ENCODE measurements at regions not wholly inside any gene's neighbourhood (a gene's known extent, or its start where the extent isn't known, plus 50 kb on each side); places are given as distances from the start of the nearest gene placed in this dataset.

- no peak overlapping the region for H3K4me3 Mint-ChIP-seq (ENCODE audit: unreplicated experiment)
- H3K36me3 Mint-ChIP-seq (ENCODE audit: low read depth, unreplicated experiment), result no peaks in the 10 kb centered on the region
- no peak for FAIRE-seq
Measured at GRCh38 chr11:45754741-45755140, 50.2 kb upstream of the SLC35C1 start.

DNA sequence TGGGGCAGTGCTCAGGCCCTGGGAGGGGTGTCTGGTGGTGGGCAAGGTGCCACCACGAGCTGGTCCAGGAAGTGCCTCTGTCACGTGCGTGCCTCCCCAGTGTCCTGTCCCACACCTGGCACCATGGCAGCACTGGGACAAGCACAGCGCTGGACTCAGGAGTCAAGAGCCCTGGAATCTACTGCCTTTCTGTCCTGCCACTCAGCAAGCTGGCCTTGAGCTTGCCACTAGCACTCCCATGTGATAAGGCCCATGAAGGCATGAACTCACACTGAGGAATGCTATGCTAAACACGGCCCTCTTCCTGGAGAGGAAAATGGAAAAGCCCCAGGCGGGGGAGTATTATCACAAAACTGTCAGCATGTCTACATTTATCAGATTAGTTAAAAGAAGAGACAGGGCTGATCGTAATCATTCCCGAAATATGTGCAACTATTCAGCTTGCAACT is 50.7 kb upstream of the SLC35C1 start:
- Histone ChIP-seq H3K36me3 (ENCODE audit: insufficient read depth, low read length) (no peaks in the 10 kb centered on the region), H2AFZ (ENCODE audit: low read depth, low read length) (no peak overlapping the region), H4K20me1 (ENCODE audit: insufficient read depth, low read length) (no peaks in the 10 kb centered on the region), H3K4me1 (ENCODE audit: insufficient read depth, low read length) (no peaks in the 10 kb centered on the region), H3K4me2 (ENCODE audit: low read length) (no peak overlapping the region), H3K4me3 (ENCODE audit: insufficient read depth, low read depth, low read length) (no peak overlapping the region), H3K9me3 (ENCODE audit: insufficient read depth, low read depth, low read length) (no peaks in the 10 kb centered on the region), H3K79me2 (ENCODE audit: insufficient read depth, low read length) (no peaks in the 10 kb centered on the region), H3K27me3 (ENCODE audit: insufficient read depth, low read length) (peaks cover 10% of the 10 kb centered on the region), H3K9ac (ENCODE audit: low read length) (no peak overlapping the region), H3K27ac (ENCODE audit: low read depth, low read length) (no peak overlapping the region)
- no peaks in the 10 kb centered on the region for H3K9me3 Mint-ChIP-seq (ENCODE audit: unreplicated experiment)
- H3K4me1 Mint-ChIP-seq (ENCODE audit: low read depth, unreplicated experiment), result peaks cover 4% of the 10 kb centered on the region
- H3K27ac Mint-ChIP-seq (ENCODE audit: unreplicated experiment), result peak overlapping the region; percentile 53
- no peak for TF ChIP-seq EZH2 (IDR thresholded peaks at IDR 0.05; ENCODE audit: insufficient read depth, low read length)
- TF ChIP-seq, protein P1, sequence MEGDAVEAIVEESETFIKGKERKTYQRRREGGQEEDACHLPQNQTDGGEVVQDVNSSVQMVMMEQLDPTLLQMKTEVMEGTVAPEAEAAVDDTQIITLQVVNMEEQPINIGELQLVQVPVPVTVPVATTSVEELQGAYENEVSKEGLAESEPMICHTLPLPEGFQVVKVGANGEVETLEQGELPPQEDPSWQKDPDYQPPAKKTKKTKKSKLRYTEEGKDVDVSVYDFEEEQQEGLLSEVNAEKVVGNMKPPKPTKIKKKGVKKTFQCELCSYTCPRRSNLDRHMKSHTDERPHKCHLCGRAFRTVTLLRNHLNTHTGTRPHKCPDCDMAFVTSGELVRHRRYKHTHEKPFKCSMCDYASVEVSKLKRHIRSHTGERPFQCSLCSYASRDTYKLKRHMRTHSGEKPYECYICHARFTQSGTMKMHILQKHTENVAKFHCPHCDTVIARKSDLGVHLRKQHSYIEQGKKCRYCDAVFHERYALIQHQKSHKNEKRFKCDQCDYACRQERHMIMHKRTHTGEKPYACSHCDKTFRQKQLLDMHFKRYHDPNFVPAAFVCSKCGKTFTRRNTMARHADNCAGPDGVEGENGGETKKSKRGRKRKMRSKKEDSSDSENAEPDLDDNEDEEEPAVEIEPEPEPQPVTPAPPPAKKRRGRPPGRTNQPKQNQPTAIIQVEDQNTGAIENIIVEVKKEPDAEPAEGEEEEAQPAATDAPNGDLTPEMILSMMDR (IDR thresholded peaks at IDR 0.05; ENCODE audit: insufficient read depth, low read depth, low read length), result no peak
- H3K4me3 Mint-ChIP-seq (ENCODE audit: unreplicated experiment), result no peak overlapping the region
- H3K36me3 Mint-ChIP-seq (ENCODE audit: low read depth, unreplicated experiment), result no peaks in the 10 kb centered on the region
- DNase-seq (ENCODE audit: low read depth), result peak; percentile 36
- peaks cover 58% of the 10 kb centered on the region for H3K27me3 Mint-ChIP-seq (ENCODE audit: low read depth, unreplicated experiment)
- FAIRE-seq, result no peak

More at GRCh38 chr11:45754741-45755140, 50.2 kb upstream of the SLC35C1 start:
- H3K9me3 Mint-ChIP-seq (ENCODE audit: unreplicated experiment), result no peaks in the 10 kb centered on the region
- H3K27me3 Mint-ChIP-seq (ENCODE audit: low read depth, unreplicated experiment), result peaks cover 54% of the 10 kb centered on the region
- H3K4me3 ChIP-seq (ENCODE audit: insufficient read depth, low read depth, low read length), result no peak overlapping the region
- no peak overlapping the region for H3K4me2 ChIP-seq (ENCODE audit: low read length)
- no peaks in the 10 kb centered on the region for H3K9me3 ChIP-seq (ENCODE audit: insufficient read depth, low read depth, low read length)
- no peaks in the 10 kb centered on the region for H3K36me3 ChIP-seq (ENCODE audit: insufficient read depth, low read length)
- H3K9ac ChIP-seq (ENCODE audit: low read length), result no peak overlapping the region
- no peaks in the 10 kb centered on the region for H3K4me1 ChIP-seq (ENCODE audit: insufficient read depth, low read length)
- peak overlapping the region; percentile 53 for H3K27ac Mint-ChIP-seq (ENCODE audit: unreplicated experiment)
- peaks cover 10% of the 10 kb centered on the region for H3K27me3 ChIP-seq (ENCODE audit: insufficient read depth, low read length)
- DNase-seq (ENCODE audit: low read depth), result peak; percentile 5
- TF ChIP-seq EZH2 (IDR thresholded peaks at IDR 0.05; ENCODE audit: insufficient read depth, low read length), result no peak
- TF ChIP-seq, protein P1 (IDR thresholded peaks at IDR 0.05; ENCODE audit: insufficient read depth, low read depth, low read length), result no peak
- no peak overlapping the region for H2AFZ ChIP-seq (ENCODE audit: low read depth, low read length)
- no peaks in the 10 kb centered on the region for H3K79me2 ChIP-seq (ENCODE audit: insufficient read depth, low read length)
- H3K4me1 Mint-ChIP-seq (ENCODE audit: low read depth, unreplicated experiment), result peaks cover 4% of the 10 kb centered on the region
- no peaks in the 10 kb centered on the region for H4K20me1 ChIP-seq (ENCODE audit: insufficient read depth, low read length)
- H3K27ac ChIP-seq (ENCODE audit: low read depth, low read length), result no peak overlapping the region

DNA sequence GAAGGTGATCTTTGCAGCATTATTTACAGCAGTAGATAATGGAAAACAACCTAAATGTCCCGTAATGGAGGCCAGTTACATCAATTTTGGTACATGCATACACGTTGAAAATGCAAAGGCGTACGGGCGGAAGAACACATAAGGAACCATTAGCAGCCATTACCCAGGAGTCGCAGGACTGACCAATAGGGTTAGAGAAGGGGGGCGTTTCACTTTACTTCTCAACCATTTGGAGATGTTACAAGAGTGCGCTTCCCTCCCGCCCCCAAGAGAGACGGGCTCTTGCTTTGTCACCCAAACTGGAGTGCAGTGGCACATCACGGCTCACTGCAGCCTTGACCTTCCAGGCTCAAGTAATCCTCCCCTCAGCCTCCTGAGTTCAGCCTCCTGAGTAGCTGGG is 52.8 kb upstream of the SLC35C1 start:
- peaks cover 54% of the 10 kb centered on the region for H3K27me3 Mint-ChIP-seq (ENCODE audit: low read depth, unreplicated experiment)
- Histone ChIP-seq H4K20me1 (ENCODE audit: insufficient read depth, low read length) (no peaks in the 10 kb centered on the region), H3K4me3 (ENCODE audit: insufficient read depth, low read depth, low read length) (no peak overlapping the region), H3K27ac (ENCODE audit: low read depth, low read length) (no peak overlapping the region), H3K9me3 (ENCODE audit: insufficient read depth, low read depth, low read length) (no peaks in the 10 kb centered on the region), H3K4me1 (ENCODE audit: insufficient read depth, low read length) (no peaks in the 10 kb centered on the region), H3K4me2 (ENCODE audit: low read length) (no peak overlapping the region), H3K9ac (ENCODE audit: low read length) (no peak overlapping the region), H3K79me2 (ENCODE audit: insufficient read depth, low read length) (no peaks in the 10 kb centered on the region), H3K27me3 (ENCODE audit: insufficient read depth, low read length) (peaks cover 10% of the 10 kb centered on the region), H2AFZ (ENCODE audit: low read depth, low read length) (no peak overlapping the region), H3K36me3 (ENCODE audit: insufficient read depth, low read length) (no peaks in the 10 kb centered on the region)
- peaks cover 4% of the 10 kb centered on the region for H3K4me1 Mint-ChIP-seq (ENCODE audit: low read depth, unreplicated experiment)
- TF ChIP-seq, protein P1 (IDR thresholded peaks at IDR 0.05; ENCODE audit: insufficient read depth, low read depth, low read length), result no peak
- no peak for TF ChIP-seq EZH2 (IDR thresholded peaks at IDR 0.05; ENCODE audit: insufficient read depth, low read length)
- H3K9me3 Mint-ChIP-seq (ENCODE audit: unreplicated experiment), result no peaks in the 10 kb centered on the region
- no peak overlapping the region for H3K27ac Mint-ChIP-seq (ENCODE audit: unreplicated experiment)
- no peak overlapping the region for H3K4me3 Mint-ChIP-seq (ENCODE audit: unreplicated experiment)
- no peaks in the 10 kb centered on the region for H3K36me3 Mint-ChIP-seq (ENCODE audit: low read depth, unreplicated experiment)
- FAIRE-seq (no peak), DNase-seq (ENCODE audit: low read depth) (no peak)
